HL-60 (cell line): ENCODE measurements at regions not wholly inside any gene's neighbourhood (a gene's known extent, or its start where the extent isn't known, plus 50 kb on each side); places are given as distances from the start of the nearest gene placed in this dataset.

ENCODE experiments used
- DNase-seq, 2 experiments: peaks; one replicate each; pipeline ENCODE4 v3.0.0-alpha.2; 2010 to 2020; ENCODE audit warnings: low read depth in 1 of 2, low spot score in 1 of 2
- H3K27ac ChIP-seq: fragments of 250-450 bp; sonication (Bioruptor Pico); replicated peaks from 2 replicates; pipeline ENCODE4 v1.5.1; 2020; ENCODE audit warnings: mild to moderate bottlenecking, moderate library complexity
- H3K27me3 ChIP-seq: fragments of 250-450 bp; sonication (Bioruptor Pico); 2 replicates; pipeline ENCODE4 v1.5.1; 2021; ENCODE audit warnings: mild to moderate bottlenecking, moderate library complexity; ENCODE audit not compliant: insufficient read depth, poor library complexity, severe bottlenecking
- H3K4me3 ChIP-seq: replicated peaks from 2 replicates; pipeline ENCODE4 v1.5.1; 2011; ENCODE audit warnings: mild to moderate bottlenecking, control low read depth, low read length; ENCODE audit not compliant: insufficient read depth
- GABPA ChIP-seq: IDR thresholded peaks from 2 replicates; pipeline ENCODE4 v1.6.1; 2012; ENCODE audit warnings: low read depth
- POLR2AphosphoS5 ChIP-seq: IDR thresholded peaks from 2 replicates; pipeline ENCODE4 v1.6.1; 2012; ENCODE audit warnings: low read depth
- REST ChIP-seq: IDR thresholded peaks from 2 replicates; pipeline ENCODE4 v1.6.1; 2012; ENCODE audit warnings: low read depth; ENCODE audit not compliant: insufficient replicate concordance
- SPI1 ChIP-seq: IDR thresholded peaks from 2 replicates; pipeline ENCODE4 v1.6.1; 2012; ENCODE audit warnings: low read depth, mild to moderate bottlenecking, borderline replicate concordance
- TF ChIP-seq, protein P1 (sequence below): IDR thresholded peaks from one replicate; pipeline ENCODE4 v1.5.1; 2011; ENCODE audit warnings: low read length, control low read depth, inconsistent platforms; ENCODE audit not compliant: insufficient read depth

- no peak overlapping the region for H3K4me3 ChIP-seq
- H3K27me3 ChIP-seq, result no peaks in the 10 kb centered on the region
- no peak overlapping the region for H3K27ac ChIP-seq
- DNase-seq, result no peak
- TF ChIP-seq SPI1 (no peak), GABPA (no peak), POLR2AphosphoS5 (no peak)
- TF ChIP-seq, protein P1, sequence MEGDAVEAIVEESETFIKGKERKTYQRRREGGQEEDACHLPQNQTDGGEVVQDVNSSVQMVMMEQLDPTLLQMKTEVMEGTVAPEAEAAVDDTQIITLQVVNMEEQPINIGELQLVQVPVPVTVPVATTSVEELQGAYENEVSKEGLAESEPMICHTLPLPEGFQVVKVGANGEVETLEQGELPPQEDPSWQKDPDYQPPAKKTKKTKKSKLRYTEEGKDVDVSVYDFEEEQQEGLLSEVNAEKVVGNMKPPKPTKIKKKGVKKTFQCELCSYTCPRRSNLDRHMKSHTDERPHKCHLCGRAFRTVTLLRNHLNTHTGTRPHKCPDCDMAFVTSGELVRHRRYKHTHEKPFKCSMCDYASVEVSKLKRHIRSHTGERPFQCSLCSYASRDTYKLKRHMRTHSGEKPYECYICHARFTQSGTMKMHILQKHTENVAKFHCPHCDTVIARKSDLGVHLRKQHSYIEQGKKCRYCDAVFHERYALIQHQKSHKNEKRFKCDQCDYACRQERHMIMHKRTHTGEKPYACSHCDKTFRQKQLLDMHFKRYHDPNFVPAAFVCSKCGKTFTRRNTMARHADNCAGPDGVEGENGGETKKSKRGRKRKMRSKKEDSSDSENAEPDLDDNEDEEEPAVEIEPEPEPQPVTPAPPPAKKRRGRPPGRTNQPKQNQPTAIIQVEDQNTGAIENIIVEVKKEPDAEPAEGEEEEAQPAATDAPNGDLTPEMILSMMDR, result no peak
These were observed 73.3 kb upstream of the MBOAT2 start for GRCh38 chr2:9076755-9077154.

DNA sequence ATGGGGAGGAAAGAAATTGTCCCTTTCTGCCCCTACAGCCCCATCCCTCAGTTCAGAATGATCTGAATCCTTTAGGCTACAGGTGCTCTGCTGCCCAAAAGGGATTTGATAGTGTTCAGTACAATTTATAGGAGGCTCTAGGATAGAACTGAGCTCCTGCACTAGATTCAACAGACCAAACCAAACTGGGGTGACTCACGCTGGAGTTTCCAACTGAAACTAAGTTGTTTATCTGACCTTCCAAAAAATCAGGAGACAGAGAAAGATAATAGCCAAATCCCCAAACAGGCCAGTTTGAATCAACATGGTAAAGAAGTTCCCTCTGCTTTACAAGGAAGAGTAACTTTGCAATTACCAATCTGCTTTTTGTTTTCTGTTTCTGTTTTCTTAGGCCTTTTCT is 72.7 kb upstream of the MBOAT2 start:
- TF ChIP-seq, protein P1, result no peak
- TF ChIP-seq POLR2AphosphoS5, result no peak
- TF ChIP-seq GABPA, result no peak
- no peak for TF ChIP-seq REST
- TF ChIP-seq SPI1, result no peak
- Histone ChIP-seq H3K27ac (no peak overlapping the region), H3K4me3 (no peak overlapping the region), H3K27me3 (no peaks in the 10 kb centered on the region)
- no peak for DNase-seq

GRCh38 chr2:9074930-9075329 is 71.4 kb upstream of the MBOAT2 start:
- no peak overlapping the region for H3K4me3 ChIP-seq
- no peak overlapping the region for H3K27ac ChIP-seq
- H3K27me3 ChIP-seq, result no peaks in the 10 kb centered on the region
- no peak for TF ChIP-seq POLR2AphosphoS5
- no peak for TF ChIP-seq REST
- no peak for TF ChIP-seq SPI1
- no peak for TF ChIP-seq GABPA
- TF ChIP-seq, protein P1, result no peak
- DNase-seq, result no peak

GRCh38 chr2:9071584-9072124 is 68.2 kb upstream of the MBOAT2 start:
- no peak overlapping the region for H3K27ac ChIP-seq

More at GRCh38 chr2:9071584-9072124, 68.2 kb upstream of the MBOAT2 start:
- Histone ChIP-seq H3K4me3 (no peak overlapping the region), H3K27me3 (no peaks in the 10 kb centered on the region)
- DNase-seq, result no peak
- TF ChIP-seq SPI1 (no peak), REST (no peak), POLR2AphosphoS5 (no peak), GABPA (no peak)
- TF ChIP-seq, protein P1, result no peak
